GM12878 (cell line): ENCODE measurements at regions not wholly inside any gene's neighbourhood (a gene's known extent, or its start where the extent isn't known, plus 50 kb on each side); places are given as distances from the start of the nearest gene placed in this dataset.

Source experiments
- ATAC-seq: fragments of 200-7000 bp; cut with Tn5 transposase; 3 replicates; pipeline ENCODE4 v1.9.1; 2020; ENCODE audit warnings: mild to moderate bottlenecking, moderate library complexity
- BruUV-seq: library from RNA; stranded (reverse); fragments of 400-500 nt; replicated peaks from 2 replicates; lab custom pipeline; 2021; lab: Mats Ljungman, UMichigan
- CTCF ChIA-PET: fragments of 300-600 bp; sonication (Branson Sonifier 250); formaldehyde crosslinking; extraction: SDS; loops from one replicate; lab custom pipeline; 2021; ENCODE audit warnings: inconsistent platforms; lab: Yijun Ruan, JAX
- POLR2A ChIA-PET: fragments of 350-600 bp; formaldehyde crosslinking; extraction: SDS; loops from one replicate; lab custom pipeline; 2021; ENCODE audit warnings: inconsistent platforms; lab: Charles Lee
- RAD21 ChIA-PET: fragments of 300-600 bp; sonication (Branson Sonifier 250); formaldehyde crosslinking; loops from one replicate; lab custom pipeline; 2023; ENCODE audit warnings: antibody characterized with exemption; ENCODE audit not compliant: unreplicated experiment; lab: Charles Lee
- SMC1A ChIA-PET: fragments of 300-600 bp; sonication (Branson Sonifier 250); formaldehyde crosslinking; loops from one replicate; lab custom pipeline; 2023; ENCODE audit not compliant: unreplicated experiment, uncharacterized antibody; lab: Charles Lee
- DNase-seq: peaks from one replicate; pipeline ENCODE4 v3.0.0-alpha.2; 2011; ENCODE audit warnings: low read depth, low spot score
- FAIRE-seq: peaks from 3 replicates; lab custom pipeline; 2011; peaks lifted over from hg19 to GRCh38; lab: Jason Lieb, UNC
- H2AFZ ChIP-seq: 2 replicates; pipeline ENCODE4 v1.6.0; 2011; ENCODE audit warnings: low read depth, low read length, control low read depth; ENCODE audit not compliant: control insufficient read depth
- H3K27ac ChIP-seq: 2 replicates; pipeline ENCODE4 v1.5.1; 2011; ENCODE audit warnings: control low read depth; ENCODE audit not compliant: control insufficient read depth, insufficient read depth
- H3K27me3 ChIP-seq, 2 experiments: replicated peaks in 1 of 2; 2 replicates each; pipeline versions ENCODE4 v1.6.0 to v1.6.1; 2011; ENCODE audit warnings: low read length in 1 of 2; ENCODE audit not compliant: control insufficient read depth in 2 of 2, insufficient read depth in 2 of 2
- H3K36me3 ChIP-seq, 2 experiments: 2 replicates each; pipeline ENCODE4 v1.5.1; 2011; ENCODE audit warnings: low read length in 1 of 2; ENCODE audit not compliant: control insufficient read depth in 2 of 2, insufficient read depth in 2 of 2
- H3K4me1 ChIP-seq: 2 replicates; pipeline ENCODE4 v1.6.1; 2011; ENCODE audit warnings: mild to moderate bottlenecking, low read length, moderate library complexity, mixed read lengths; ENCODE audit not compliant: control insufficient read depth, insufficient read depth
- H3K4me2 ChIP-seq: 2 replicates; pipeline ENCODE4 v1.6.0; 2011; ENCODE audit warnings: control low read depth; ENCODE audit not compliant: control insufficient read depth, insufficient read depth
- H3K4me3 ChIP-seq: fragments of 200-600 bp; sonication (generic); 2 replicates; pipeline ENCODE4 v1.5.1; 2016
- H3K79me2 ChIP-seq: 2 replicates; pipeline ENCODE4 v1.6.0; 2011; ENCODE audit warnings: low read length; ENCODE audit not compliant: control insufficient read depth, insufficient read depth
- H3K9ac ChIP-seq: 2 replicates; pipeline ENCODE4 v1.8.0; 2011; ENCODE audit warnings: low read length, control low read depth, mixed read lengths; ENCODE audit not compliant: control insufficient read depth, insufficient read depth
- H3K9me3 ChIP-seq: replicated peaks from 3 replicates; pipeline ENCODE4 v1.5.1; 2011; ENCODE audit warnings: mild to moderate bottlenecking, low read length; ENCODE audit not compliant: control insufficient read depth, insufficient read depth
- H4K20me1 ChIP-seq: 2 replicates; pipeline ENCODE4 v1.6.0; 2011; ENCODE audit not compliant: control insufficient read depth, insufficient read depth
- BMI1 ChIP-seq: fragments of 450-650 bp; IDR thresholded peaks from 2 replicates; pipeline ENCODE4 v1.6.1; 2016; ENCODE audit warnings: mild to moderate bottlenecking, moderate library complexity, borderline replicate concordance
- CHD2 ChIP-seq: IDR thresholded peaks from 2 replicates; pipeline ENCODE4 v1.6.1; 2011; ENCODE audit warnings: low read depth, low read length, improper control_type of control experiment, borderline replicate concordance
- CHD4 ChIP-seq: fragments of 200-600 bp; sonication (generic); IDR thresholded peaks from 2 replicates; pipeline ENCODE4 v1.6.1; 2016; ENCODE audit warnings: mild to moderate bottlenecking
- CREM ChIP-seq: IDR thresholded peaks from 2 replicates; pipeline ENCODE4 v1.6.1; 2014; ENCODE audit warnings: antibody characterized with exemption, low read depth
- ESRRA ChIP-seq: IDR thresholded peaks from 2 replicates; pipeline ENCODE4 v1.6.1; 2012; ENCODE audit warnings: mild to moderate bottlenecking, low read length, improper control_type of control experiment
- FOS ChIP-seq: IDR thresholded peaks from 3 replicates; pipeline ENCODE4 v1.6.1; 2011; ENCODE audit warnings: borderline replicate concordance; ENCODE audit not compliant: insufficient read length; ENCODE audit errors: extremely low read depth
- HDGF ChIP-seq: fragments of 450-650 bp; IDR thresholded peaks from 2 replicates; pipeline ENCODE4 v1.6.1; 2016; ENCODE audit warnings: antibody characterized with exemption
- IKZF2 ChIP-seq, 2 experiments: fragments of 450-650 bp; IDR thresholded peaks; 2 replicates each; pipeline ENCODE4 v1.6.1; 2017; ENCODE audit warnings: mild to moderate bottlenecking in 2 of 2, moderate library complexity in 2 of 2
- KAT2A ChIP-seq: conservative IDR thresholded peaks from 2 replicates; pipeline ENCODE4 v1.6.1; 2011; ENCODE audit warnings: low read depth, low read length; ENCODE audit not compliant: control insufficient read depth
- MXI1 ChIP-seq: fragments of 150-350 bp; IDR thresholded peaks from 2 replicates; pipeline ENCODE4 v1.6.1; 2011; ENCODE audit warnings: low read depth, mild to moderate bottlenecking, inconsistent platforms, low read length, improper control_type of control experiment
- NFXL1 ChIP-seq: fragments of 450-650 bp; IDR thresholded peaks from 2 replicates; pipeline ENCODE4 v1.6.1; 2017; ENCODE audit warnings: antibody characterized with exemption, mild to moderate bottlenecking, borderline replicate concordance
- NR2C1 ChIP-seq: fragments of 450-650 bp; IDR thresholded peaks from 2 replicates; pipeline ENCODE4 v1.6.1; 2017; ENCODE audit warnings: antibody characterized with exemption, mild to moderate bottlenecking, moderate library complexity
- PAX5 ChIP-seq: IDR thresholded peaks from 2 replicates; pipeline ENCODE4 v1.6.1; 2011; ENCODE audit warnings: low read depth, low read length, borderline replicate concordance
- SMAD5 ChIP-seq: IDR thresholded peaks from 2 replicates; pipeline ENCODE4 v1.6.1; 2016; ENCODE audit warnings: antibody characterized with exemption, low read depth
- STAT1 ChIP-seq: fragments of 450-650 bp; conservative IDR thresholded peaks from 2 replicates; pipeline ENCODE4 v1.6.1; 2014; ENCODE audit warnings: antibody characterized with exemption, mild to moderate bottlenecking
- TARDBP ChIP-seq: IDR thresholded peaks from 2 replicates; pipeline ENCODE4 v1.6.1; 2016; ENCODE audit warnings: borderline replicate concordance
- ZNF622 ChIP-seq: fragments of 450-650 bp; IDR thresholded peaks from 2 replicates; pipeline ENCODE4 v1.6.1; 2017; ENCODE audit warnings: mild to moderate bottlenecking, inconsistent platforms
- WGBS: methylation state at CpG from one replicate; pipeline ENCODE4 v1.1.6; 2016; ENCODE audit warnings: low lambda C conversion rate; ENCODE audit not compliant: insufficient replicate concordance, insufficient coverage; ENCODE audit errors: missing lambda C conversion rate; 5-methylcytosine and 5-hydroxymethylcytosine counted together
- in situ Hi-C: fragments of 300-500 bp; cut with MboI; formaldehyde crosslinking; loops from 9 replicates; pipeline ENCODE4 v1.14.3; 2018; ENCODE audit warnings: mixed read lengths
- intact Hi-C: fragments of 100-400 bp; cut with micrococcal nuclease; formaldehyde crosslinking; loops from one replicate; pipeline ENCODE4 v1.14.2; 2022; ENCODE audit not compliant: unreplicated experiment
- TF ChIP-seq, protein P1 (sequence below): fragments of 450-650 bp; IDR thresholded peaks from 2 replicates; pipeline ENCODE4 v1.6.1; 2017; ENCODE audit warnings: mild to moderate bottlenecking, moderate library complexity
- TF ChIP-seq, protein P2 (sequence below): fragments of 450-650 bp; IDR thresholded peaks from 2 replicates; pipeline ENCODE4 v1.6.1; 2016; ENCODE audit warnings: mild to moderate bottlenecking
- TF ChIP-seq, protein P3 (sequence below): IDR thresholded peaks from 2 replicates; pipeline ENCODE4 v1.6.1; 2011; ENCODE audit warnings: low read depth, mild to moderate bottlenecking, low read length, moderate library complexity, borderline replicate concordance; ENCODE audit errors: extremely low read depth

DNA sequence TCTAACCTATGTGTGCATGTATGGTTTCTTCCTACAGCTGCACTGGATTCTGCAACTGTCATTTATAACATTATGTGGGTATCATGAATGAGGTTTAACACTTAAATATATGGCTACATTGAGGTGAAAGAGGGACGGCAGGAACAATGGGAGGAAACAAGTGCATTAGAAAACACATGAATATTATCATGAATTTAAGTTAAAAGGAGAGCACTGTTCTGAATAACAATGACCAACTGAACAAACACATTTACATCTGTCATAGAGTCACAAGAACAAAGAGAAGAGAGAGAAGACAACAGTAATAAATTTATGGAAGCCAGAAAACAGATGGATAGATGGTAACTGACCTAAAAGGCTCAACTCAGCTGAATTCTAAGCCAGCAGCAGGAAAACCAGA lies 527.1 kb upstream of the DIPK2B start:
- Histone ChIP-seq H3K27me3 (no peaks in the 10 kb centered on the region; a peak in 1 of 4 replicates), H3K79me2 (no peaks in the 10 kb centered on the region), H3K27ac (no peak overlapping the region), H2AFZ (no peak overlapping the region), H3K36me3 (no peaks in the 10 kb centered on the region), H3K4me2 (no peak overlapping the region), H3K9me3 (no peaks in the 10 kb centered on the region), H4K20me1 (no peaks in the 10 kb centered on the region), H3K4me1 (no peaks in the 10 kb centered on the region), H3K4me3 (no peak overlapping the region), H3K9ac (no peak overlapping the region)
- RAD21 ChIA-PET: no interaction called here
- SMC1A ChIA-PET: no interaction called here
- BruUV-seq: no TSS peak
- FAIRE-seq (no peak), ATAC-seq (no peak), DNase-seq (no peak)
- TF ChIP-seq ZNF622 (no peak), STAT1 (no peak), HDGF (no peak), SMAD5 (no peak), ESRRA (no peak), TARDBP (no peak), PAX5 (no peak), CHD4 (no peak), KAT2A (no peak), FOS (no peak), IKZF2 (IDR thresholded peaks at IDR 0.05) (no peak), NFXL1 (no peak), CHD2 (no peak), NR2C1 (no peak), MXI1 (no peak), BMI1 (no peak), CREM (no peak)
- TF ChIP-seq, protein P1, sequence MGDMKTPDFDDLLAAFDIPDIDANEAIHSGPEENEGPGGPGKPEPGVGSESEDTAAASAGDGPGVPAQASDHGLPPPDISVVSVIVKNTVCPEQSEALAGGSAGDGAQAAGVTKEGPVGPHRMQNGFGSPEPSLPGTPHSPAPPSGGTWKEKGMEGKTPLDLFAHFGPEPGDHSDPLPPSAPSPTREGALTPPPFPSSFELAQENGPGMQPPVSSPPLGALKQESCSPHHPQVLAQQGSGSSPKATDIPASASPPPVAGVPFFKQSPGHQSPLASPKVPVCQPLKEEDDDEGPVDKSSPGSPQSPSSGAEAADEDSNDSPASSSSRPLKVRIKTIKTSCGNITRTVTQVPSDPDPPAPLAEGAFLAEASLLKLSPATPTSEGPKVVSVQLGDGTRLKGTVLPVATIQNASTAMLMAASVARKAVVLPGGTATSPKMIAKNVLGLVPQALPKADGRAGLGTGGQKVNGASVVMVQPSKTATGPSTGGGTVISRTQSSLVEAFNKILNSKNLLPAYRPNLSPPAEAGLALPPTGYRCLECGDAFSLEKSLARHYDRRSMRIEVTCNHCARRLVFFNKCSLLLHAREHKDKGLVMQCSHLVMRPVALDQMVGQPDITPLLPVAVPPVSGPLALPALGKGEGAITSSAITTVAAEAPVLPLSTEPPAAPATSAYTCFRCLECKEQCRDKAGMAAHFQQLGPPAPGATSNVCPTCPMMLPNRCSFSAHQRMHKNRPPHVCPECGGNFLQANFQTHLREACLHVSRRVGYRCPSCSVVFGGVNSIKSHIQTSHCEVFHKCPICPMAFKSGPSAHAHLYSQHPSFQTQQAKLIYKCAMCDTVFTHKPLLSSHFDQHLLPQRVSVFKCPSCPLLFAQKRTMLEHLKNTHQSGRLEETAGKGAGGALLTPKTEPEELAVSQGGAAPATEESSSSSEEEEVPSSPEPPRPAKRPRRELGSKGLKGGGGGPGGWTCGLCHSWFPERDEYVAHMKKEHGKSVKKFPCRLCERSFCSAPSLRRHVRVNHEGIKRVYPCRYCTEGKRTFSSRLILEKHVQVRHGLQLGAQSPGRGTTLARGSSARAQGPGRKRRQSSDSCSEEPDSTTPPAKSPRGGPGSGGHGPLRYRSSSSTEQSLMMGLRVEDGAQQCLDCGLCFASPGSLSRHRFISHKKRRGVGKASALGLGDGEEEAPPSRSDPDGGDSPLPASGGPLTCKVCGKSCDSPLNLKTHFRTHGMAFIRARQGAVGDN: no peak
- TF ChIP-seq, protein P2, sequence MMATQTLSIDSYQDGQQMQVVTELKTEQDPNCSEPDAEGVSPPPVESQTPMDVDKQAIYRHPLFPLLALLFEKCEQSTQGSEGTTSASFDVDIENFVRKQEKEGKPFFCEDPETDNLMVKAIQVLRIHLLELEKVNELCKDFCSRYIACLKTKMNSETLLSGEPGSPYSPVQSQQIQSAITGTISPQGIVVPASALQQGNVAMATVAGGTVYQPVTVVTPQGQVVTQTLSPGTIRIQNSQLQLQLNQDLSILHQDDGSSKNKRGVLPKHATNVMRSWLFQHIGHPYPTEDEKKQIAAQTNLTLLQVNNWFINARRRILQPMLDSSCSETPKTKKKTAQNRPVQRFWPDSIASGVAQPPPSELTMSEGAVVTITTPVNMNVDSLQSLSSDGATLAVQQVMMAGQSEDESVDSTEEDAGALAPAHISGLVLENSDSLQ: no peak
- TF ChIP-seq, protein P3, sequence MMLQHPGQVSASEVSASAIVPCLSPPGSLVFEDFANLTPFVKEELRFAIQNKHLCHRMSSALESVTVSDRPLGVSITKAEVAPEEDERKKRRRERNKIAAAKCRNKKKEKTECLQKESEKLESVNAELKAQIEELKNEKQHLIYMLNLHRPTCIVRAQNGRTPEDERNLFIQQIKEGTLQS: no peak
- intact Hi-C loops: no loop called here
- POLR2A ChIA-PET: interaction anchor here (0.6 kb wide), 1 partner anchor 10 kb away, joined by 3 read pairs; no protein-coding TSS in a partner anchor
- CTCF ChIA-PET: no interaction called here
- in situ Hi-C loops: no loop called here
- 36% methylated on average over 1 of the region's 1 CpG for WGBS
